Cerebellar cortex (tissue), 1 donor: ENCODE measurements at regions not wholly inside any gene's neighbourhood (a gene's known extent, or its start where the extent isn't known, plus 50 kb on each side); places are given as distances from the start of the nearest gene placed in this dataset.
"Not testable (repeated sequence)": the region's sequence is repeated elsewhere in the genome, so short reads cannot be mapped to it uniquely, and the experiment has no call there.

Experiments
- DNase-seq: peaks from one replicate; pipeline ENCODE4 v3.0.0-alpha.2; 2015; ENCODE audit warnings: low spot score

DNA sequence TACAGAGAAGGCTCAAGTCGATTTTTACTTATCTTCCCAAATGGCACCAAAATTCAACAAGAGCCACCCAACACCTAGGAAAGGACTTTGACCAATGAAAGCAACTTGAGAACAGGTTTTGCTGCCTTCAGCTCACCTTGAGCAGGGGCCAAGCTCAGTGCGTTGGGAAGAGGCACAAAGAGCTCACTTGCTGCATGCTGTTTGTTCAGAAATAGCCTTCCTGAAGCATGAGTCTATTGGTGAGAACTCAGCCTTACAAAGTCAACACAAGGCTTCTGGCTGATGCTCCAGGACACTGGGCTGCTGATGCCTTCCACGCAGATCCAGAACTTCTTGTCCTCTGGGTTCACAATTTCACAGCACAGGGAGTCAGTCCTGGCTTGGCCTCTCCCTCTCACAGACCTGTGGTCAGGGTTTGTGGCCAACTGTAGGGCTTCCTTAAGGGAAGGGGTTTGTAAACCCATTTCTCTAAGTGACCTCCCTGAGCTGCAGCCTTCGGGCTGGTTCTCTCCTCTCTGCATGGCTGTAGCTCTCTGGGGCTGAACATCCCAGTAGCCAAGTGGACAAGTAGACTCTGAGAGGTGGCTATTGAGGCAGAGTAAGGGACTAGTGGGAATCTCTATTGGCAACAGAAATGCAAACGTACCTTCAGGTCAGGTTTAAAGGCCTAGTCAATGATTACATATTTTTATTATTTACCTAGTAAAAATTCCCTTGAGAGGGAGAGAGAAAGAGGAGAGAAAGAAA is 124.7 kb upstream of the GATA6 start:
- no peak for DNase-seq

DNA sequence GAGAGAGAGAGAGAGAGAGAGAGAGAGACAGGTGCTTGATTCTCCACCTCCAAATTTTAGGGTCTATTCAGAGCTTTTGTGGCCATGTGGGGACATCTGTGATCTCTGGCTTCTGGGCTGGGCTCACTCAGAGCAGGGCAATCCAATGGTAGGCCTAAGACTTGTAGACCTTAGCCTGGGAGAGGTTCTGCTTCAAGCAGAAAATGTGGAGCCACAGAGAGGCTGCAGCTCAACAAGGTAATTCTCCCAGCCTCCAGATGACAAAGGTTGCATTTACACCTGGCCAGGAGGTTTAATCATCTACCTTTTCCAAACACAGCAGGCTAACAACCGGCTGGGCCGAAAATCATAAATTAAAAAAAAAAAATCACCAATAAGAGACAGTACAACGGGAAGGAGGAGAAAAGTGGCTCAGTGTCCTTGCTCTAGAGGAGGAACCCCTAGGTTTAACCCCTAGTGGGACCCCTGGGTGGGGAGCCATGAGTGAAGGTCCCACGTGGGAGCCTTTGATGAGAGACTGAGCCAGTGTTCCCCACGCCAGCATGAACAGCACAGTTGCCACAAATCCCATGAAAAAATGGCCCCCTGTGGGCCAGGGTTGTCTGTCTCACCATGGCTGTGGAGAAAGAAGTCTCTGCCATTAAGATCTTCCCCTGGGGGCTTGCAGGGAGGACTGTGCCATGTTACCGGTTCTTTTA is 124.0 kb upstream of the GATA6 start:
- no peak for DNase-seq

DNA sequence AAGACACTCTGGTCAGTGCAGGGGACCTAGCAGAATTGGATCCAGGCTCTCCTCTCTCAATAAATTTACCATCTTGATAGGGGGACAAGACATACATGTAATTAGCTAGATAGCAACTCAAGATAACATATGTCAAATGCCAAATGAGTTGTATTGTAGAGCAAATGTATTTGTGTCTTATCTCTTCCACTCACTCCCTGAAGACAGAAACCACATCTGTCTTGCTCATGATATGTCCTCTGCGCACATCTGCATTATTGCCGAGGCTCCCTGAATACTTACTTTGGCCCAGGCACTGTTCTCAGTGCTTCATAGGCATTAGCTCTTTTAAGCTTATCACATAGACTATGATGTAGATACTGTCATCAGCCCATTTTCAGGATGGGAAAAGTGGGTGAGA is 122.9 kb upstream of the GATA6 start:
- no peak for DNase-seq

DNA sequence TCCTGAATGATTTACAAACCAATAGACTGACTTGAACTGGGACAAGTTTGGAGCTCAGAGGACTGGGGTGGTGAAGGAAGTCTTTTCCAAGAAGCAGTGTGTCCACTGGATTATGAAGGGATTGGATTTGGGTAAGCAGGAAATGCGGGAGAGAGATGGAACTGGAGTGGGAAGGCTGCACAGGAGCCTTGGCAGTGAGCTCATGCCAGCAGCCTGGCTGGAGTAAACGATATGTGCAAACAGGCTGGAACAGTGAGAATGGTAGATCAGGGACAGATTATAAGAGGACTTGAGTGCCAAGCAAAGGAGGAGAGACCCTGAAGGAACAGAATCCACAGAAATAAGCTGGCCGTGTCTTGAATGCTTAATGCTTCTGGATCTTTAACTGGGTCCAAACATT is 121.9 kb upstream of the GATA6 start:
- no peak for DNase-seq

DNA sequence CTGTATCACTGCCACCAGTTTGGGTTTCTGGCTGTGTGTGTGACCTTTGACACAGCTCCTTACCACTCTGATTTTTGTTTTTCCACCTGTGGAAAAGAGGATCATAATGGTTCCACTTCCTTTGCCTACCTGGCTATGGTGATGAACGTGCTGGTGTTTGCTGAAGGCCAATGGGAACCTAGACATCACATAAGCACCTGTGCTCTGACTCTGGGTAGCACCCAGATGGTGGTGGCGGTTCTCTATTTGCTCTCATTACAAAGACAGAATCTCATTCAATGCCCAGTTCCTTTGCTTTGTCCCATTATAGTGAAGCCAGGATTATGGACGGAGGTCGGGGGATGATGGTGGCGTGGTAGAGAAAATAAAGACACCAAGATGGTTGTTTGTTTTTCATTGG is 121.2 kb upstream of the GATA6 start:
- no peak for DNase-seq

DNA sequence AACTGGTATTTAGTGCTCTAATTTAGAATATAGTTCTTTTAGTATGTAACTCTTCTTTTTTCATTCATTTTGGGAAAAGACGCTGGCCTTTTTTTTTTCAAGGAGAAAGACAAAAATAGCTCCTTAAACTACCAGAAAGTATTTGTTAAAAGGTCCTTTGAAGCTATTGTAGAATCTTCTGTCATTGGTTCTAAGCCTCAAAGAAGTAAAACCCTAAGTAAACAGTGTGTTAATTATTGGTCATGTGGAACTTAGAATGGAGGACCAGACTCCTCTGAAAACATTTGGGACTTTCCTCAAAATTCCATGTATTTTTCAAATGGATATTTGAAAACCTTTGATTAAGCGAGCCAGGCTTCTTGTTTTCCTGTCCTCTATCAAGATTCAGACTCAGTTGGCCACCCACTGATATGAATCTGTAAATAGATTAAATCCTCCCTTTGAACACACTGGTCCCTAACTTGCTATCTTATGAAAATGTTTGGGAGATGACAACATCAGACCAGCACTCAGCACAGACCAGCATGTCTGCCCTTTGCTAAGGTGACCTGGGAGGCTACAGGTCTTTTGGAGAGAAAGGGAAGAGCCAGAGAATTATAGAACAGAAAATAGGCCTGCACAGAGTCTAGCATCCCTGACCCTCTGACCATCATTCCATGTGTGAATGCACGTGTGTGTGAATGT is 120.3 kb upstream of the GATA6 start:
- DNase-seq, result no peak

DNA sequence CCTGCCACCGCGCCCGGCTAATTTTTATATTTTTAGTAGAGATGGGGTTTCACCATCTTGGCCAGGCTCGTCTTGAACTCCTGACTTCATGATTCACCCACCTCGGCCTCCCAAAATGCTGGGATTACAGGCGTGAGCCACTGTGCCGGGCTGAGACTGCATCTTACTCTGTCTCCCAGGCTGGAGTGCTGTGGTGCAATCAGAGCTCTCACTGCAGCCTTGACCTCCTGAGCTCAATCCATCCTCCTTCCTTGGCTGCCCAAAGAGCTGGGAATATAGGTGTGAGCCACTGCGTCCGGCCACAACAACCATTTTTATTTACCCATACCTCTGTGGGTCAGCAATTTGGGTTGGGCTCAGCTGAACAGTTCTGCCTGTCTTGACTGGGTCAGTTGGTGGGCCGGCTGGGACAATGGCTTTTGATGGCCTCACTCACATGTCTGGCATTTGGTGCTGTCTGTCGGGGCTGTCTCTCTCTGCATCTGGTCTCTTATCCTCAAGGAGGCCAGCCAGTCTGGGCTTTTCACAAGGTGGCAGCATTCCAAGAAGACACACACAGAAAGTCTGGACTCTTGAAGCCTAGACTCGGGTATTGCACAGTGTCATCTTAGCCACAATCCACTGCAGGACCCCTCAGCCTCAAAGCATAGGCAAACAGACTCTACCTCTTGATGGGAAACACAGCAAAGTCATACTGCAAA is 116.8 kb upstream of the GATA6 start:
- DNase-seq, result no peak

DNA sequence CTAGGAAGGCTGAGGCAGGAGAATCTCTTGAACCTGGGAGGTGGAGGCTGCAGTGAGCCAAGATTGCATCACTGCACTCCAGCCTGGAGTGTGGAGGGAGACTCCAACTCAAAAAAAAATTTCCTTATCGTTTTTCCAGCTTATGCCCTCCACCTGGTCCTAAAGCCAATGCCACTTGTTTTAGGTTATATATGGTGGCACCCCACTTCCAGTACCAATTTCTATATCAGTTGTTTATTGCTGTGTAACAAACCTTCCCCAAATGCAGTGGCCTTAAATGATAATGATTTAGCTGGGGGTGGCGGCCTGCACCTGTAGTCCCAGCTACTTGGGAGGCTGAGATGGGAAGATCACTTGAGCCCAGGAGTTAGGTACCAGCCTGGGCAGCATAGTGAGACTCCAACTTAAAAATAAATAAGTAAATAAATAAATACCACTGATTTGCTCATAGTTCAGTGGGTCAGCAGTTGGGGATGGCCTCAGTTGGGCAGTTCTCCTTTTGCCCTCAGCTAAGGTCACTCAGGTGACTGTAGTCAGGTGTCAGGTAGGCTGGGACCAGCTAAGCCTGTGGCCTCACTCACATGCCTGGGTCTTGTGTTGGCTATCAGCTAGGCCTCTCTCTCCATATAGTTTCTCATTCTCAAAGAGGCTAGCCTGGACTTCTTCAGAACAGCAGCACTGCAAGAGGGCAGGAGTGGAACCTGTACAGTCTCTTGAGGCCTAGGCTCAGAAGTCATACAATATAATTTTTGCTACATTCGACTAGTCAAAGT is 113.7 kb upstream of the GATA6 start:
- DNase-seq, result no peak

DNA sequence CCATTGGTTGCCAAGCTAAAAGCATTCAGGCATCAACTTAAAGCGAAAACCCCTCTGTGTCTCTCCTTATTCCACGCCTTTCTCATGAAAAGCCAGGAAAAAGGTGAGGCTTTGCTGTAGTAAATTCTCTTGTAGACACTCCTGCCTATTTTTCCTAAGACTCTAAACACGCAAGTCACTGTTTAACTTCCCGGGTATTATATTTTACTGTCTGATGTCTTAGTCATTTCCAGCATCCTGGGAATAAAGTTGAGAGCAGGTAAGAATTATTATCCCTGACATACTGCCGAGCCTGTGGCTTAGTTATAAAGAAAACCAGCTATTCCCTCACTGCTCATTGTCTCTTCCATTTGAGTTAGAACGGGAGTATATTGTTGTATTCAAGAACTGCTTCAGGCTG is 112.4 kb upstream of the GATA6 start:
- DNase-seq, result no peak

DNA sequence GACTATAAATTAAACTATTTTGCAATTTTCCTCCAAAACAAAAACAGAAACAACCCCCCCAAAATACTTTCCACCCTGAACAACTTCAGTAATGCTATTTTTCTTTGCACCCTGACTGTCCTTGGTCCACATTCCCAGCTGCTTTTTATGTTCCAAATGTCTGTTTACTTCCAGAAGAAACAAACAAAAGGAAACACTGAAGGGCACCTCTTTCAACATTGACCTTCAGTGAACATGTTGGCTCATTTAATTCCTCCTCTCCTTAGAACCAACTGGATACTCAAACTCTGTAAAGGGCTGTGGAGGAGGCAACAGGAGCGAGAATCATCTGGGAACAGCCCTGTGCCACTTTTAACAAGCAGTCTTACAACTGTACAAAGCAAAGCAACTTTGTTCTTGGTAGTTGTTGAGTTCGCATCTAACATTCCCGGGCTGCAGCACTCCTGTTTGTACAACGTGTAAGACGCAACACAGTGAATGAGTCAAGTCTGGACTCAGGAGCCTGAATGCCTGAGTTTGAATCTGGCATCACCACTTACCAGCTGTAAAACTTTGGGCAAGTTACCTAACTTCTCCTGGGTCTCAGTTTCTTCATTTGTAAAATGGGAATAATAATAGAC is 111.4 kb upstream of the GATA6 start:
- DNase-seq, result no peak

DNA sequence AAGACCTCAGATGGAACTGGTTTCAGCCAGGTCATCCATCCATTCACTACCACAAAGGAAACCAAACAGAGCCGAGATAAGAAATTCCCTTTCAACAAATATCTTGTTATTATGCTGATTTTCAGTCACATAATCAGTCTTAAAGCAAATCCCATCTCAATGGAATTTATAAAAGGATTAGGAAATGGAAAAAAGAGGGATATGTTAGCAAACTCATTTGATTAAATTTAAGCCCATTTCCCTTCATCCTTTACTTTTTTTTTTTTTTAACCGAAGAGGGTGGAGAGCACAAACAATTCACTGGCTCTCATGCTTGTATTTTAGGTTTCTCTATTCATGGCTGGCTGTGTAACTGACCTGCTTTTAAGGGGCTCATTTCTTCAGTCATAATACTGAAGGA is 109.0 kb upstream of the GATA6 start:
- DNase-seq, result no peak

DNA sequence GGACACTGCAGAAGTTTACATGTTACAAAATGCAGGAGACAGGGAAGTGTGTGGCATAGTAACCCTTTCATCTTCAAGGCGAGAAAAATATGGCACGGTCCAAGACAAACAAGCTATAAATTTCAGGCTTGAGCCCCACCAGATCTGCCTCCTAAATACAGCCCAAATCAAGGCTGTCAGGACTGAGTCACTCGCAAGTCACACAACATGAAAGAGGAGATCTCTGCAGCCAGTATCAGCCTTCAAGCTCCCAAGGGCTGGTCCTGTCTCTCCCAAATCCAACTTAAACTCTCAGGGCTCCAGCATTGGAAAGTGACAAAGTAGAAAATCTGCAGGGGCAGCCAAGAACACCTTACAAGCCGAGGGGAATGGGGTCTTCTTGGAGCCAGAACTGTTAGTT is 106.3 kb upstream of the GATA6 start:
- DNase-seq, result no peak

DNA sequence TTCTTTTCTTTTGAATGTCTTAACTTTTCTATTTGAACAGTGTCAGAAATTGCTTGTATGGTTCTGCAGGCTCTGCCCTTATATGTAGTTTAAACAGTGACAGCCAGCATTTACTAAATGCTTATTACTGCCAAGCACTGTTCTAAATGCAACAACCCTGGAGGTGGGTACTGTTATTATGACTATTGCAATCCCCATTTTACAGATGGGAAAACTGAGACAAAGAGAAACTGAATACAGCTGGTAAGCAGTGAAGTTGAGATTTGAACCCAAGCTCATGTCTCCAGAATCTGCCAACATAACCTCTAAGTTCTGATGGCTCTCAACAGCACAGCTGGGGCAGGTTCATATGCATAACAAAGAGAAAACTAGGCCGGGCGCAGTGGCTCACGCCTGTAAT is 105.7 kb upstream of the GATA6 start:
- DNase-seq, result no peak

DNA sequence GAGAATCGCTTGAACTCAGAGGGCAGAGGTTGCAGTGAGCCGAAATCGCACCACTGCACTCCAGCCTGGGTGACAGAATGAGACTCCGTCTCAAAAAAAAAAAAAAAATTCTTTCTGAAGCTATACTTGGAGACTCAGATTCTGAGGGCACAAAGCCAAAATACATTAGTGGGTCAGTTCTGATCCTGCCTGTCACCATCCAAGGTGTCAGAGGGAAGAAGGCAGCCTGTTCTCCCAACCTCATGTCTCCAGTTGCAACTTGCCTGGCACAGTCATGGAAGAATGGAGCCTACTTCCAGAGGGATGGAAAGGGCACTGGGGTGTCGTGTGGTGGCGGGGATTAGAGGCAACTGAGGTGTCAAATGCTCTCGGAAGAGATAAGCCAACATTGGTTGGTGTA is 104.8 kb upstream of the GATA6 start:
- DNase-seq, result no peak

DNA sequence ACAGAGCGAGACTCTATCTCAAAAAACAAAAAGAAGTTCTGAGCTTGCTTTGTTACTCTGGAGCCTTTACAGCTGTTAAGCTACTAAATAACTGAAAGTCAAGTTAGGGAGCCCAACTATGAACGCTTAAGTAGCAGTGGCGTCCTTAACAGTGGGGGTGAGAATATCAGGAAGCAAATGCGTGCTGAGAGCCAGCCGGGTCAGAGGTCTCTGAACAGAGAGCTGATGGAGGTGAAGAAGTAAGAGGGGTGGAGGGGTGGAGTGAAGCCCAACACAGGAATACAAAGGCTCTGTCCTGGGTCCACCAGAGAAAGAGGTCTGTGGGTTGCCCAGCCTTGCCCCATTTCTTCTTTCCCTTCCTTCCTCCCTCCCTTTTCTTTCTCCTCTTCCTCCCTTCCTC is 104.1 kb upstream of the GATA6 start:
- DNase-seq, result no peak

DNA sequence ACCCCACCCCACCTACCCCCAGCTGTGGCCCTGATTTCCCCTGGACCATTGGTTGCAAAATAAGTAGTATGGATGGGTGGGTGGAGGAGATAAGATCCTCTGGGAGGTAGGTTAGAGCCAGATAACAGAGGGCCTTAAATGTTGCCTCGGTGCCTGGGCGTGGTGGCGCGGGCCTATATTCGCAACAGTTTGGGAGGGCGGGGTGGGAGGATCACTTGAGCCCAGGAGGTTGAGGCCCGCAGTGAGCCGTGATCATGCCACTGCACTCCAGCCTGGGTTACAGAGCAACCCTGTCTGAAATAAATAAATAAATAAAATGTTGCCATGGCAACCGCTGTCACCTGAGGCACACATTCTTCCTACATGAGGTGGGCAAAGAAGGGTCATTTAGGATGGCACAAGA is 103.3 kb upstream of the GATA6 start:
- no peak for DNase-seq

DNA sequence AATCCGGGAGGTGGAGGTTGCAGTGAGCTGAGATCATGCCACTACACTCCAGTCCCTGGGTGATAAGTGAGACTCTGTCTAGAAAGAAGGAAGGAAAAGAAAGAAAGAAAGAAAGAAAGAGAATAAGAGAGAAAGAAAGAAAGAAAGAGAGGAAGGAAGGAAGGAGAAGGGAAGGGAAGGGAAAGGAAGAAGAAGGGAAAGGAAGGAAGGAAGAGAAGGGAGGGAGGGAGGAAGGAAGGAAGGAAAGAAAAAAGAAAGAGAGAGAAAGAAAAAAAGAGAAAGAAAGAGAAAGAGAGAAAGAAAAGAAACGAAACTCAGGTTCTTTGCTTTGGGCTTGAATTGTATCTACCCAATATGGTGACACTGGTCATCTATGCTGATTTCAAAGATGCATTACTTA is 102.3 kb upstream of the GATA6 start:
- DNase-seq, result no peak

DNA sequence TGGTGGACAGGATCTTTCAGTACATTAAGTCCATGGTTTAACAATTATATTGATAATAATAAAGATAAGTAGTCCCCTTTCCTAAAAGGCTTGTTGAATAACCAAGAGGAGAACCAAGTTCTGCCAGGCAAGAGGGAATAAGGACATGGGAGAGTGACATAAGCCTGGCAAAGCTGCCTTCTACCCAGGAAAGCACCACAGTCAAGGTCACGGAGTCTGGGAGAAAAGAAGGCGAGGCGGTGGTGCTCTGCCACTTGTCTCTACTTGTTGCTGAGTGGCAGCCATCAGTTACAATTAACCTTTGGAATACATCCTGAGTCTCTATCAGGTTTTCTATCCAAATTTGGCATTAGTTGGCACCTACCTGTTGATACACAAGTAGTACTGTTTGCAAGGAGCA is 101.7 kb upstream of the GATA6 start:
- DNase-seq, result no peak

DNA sequence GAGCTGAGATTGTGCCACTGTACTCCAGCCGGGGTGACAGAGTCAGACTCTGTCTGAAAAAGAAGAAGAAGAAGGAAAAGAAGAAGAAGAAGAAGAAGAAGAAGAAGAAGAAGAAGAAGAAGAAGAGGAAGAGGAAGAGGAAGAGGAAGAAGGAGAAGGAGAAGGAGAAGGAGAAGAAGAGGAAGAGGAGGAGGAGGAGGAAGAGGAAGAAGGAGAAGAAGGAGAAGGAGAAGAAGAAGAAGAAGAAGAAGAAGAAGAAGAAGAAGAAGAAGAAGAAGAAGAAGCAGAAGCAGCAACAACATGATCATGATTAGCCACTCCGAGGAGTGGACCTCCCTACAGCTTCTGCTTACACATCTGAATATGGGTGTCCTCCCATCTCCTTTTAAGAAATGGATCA is 100.6 kb upstream of the GATA6 start:
- not testable (repeated sequence) for DNase-seq

DNA sequence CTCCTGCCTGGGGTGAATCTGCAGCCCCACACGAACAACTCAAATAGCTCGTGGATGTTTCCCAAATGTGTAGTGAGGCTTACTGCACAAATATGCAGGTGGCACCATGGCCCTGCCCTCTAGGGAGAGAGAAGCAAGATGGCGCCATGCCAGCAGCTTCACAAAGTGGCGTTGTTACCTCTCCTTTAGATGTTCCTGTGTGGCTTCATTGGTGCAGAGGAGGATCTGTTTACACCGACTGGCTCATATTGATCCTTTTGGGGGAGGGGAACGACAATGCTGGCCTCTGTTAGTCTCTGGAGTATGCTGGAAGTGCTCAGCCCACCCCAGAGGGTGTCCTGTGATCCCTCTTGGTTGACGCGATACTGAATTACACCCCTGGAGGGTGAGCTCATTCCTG is 99.5 kb upstream of the GATA6 start:
- no peak for DNase-seq

DNA sequence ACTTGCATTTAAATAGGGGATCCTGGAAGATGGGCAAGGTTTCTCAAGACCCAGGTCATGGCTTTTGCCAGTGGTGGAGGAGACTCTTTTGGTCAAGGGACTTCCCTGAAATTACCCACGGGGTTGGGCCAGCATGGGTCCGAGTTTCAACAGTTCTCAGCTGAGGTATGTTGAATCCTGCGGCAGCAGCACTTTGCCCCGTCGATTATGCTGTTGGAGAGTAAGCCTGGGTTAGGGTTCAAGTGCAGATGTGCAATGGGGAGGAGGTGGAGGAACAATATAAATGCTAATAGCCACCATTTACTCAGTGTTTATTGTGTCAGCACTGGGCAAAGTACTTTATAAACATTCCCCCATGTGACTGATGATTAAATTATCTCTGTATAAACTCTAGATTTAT is 96.0 kb upstream of the GATA6 start:
- DNase-seq, result no peak
